ENCODE measurements at regions not wholly inside any gene's neighbourhood (a gene's known extent, or its start where the extent isn't known, plus 50 kb on each side); places are given as distances from the start of the nearest gene placed in this dataset.

DNA sequence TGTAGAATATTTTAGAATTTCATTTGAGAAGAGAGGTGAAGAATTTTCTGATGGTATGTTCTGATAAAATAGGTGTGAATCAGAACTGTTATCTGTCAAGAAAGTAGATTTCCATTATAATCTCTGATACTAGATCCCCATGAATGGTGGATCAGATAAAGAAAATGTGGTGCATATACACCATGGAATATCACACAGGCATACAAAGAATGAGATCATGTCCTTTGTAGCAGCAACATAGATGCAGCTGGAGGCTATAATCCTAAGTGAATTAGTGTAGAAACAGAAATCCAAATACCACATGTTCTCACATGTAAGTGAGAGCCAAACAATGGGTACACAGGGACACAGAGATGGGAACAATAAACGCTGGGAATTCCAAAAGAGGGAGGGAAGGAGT is 372.0 kb upstream of the ATP2B1 start:
- no peak for DNase-seq (ENCODE audit: low spot score)

DNA sequence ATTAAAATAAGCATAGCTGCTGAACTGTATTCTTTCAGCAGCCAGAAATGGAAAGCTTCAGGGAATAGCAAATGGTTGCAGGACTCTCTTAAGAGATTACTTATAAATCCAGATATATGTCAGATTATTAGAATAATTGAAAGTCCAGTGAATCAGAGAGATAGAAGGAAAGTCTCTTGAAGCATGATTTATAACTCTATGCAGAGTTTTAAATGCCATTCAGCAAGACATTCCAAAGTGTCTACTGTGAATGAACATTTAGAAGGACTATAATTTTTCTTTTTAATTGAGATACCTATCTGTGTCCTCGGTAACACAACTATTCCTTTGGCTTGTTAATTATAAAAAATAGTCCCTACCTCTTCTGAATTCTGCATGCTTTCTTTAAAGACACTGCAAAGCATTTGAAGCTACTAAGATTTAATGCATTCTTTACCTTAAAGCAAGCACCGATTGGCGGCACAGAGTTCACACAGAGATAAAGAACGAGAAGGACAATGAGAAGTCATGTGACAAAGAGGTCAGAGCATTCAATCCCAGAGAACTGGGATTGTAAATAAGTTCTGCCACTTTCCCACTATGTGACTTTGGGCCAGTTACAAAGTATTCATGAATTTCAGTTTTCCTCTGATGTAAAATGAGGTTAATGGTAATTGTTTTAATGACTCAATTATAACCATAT is 371.0 kb upstream of the ATP2B1 start:
- DNase-seq (ENCODE audit: low spot score), result no peak

DNA sequence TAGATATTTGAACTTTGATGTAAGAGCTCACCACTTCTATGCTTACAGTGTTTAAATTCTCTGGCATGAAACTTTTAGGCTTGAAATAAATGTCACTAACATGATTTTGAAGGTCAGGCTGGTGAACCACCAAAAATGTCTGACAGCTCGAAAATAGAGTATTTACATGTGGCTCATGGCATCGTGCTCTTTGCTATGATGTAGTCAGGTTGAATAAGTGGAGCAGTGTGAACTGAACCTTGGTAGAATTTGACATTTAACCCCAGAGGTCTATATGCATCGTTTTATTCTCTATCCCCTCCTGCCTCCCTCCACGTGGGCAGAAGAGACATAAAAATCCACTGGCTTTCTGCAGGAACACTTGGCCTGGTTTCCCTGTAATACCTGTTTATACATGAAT is 369.7 kb upstream of the ATP2B1 start:
- no peak for DNase-seq (ENCODE audit: low spot score)

DNA sequence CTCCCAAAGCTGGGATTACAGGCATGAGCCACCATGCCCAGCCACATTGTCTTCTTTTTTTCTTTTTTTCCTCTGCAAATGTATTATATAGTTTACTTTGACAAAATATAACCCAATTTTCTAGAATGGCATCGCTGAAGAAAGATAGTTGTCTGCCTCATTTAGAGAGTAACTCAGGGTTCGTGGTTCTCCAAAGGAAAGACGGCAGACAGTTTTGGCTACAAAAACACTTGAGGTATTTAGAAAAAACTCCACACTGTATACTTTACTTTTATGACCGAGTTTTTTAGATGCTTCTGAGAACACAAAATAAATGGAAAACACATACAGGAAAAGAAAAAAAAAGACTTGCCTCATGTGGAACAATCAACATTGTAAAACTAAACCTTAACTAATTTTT is 369.1 kb upstream of the ATP2B1 start:
- no peak for DNase-seq (ENCODE audit: low spot score)

DNA sequence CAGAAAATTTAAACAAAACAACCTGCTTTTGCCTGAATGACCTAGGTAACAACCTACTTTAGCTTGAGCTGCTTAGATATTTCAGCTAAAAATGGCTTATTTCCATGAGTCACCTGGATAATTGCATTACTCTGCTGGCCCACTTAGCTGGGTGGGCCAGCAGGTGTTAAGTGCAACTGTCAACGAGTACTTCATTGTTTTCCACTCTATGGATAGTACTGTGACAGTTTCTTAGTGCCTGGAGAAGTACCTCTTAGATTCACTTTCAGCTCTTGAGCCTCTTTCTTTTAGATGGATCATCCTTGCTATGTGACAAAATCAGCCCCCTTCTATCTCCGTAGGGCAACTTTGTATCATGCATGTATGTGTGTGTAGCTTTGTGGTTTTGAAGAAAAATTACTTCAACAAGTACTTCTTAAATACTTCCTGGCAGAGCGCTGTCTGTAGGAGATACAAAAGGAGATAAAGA is 368.2 kb upstream of the ATP2B1 start:
- DNase-seq (ENCODE audit: low spot score), result no peak

DNA sequence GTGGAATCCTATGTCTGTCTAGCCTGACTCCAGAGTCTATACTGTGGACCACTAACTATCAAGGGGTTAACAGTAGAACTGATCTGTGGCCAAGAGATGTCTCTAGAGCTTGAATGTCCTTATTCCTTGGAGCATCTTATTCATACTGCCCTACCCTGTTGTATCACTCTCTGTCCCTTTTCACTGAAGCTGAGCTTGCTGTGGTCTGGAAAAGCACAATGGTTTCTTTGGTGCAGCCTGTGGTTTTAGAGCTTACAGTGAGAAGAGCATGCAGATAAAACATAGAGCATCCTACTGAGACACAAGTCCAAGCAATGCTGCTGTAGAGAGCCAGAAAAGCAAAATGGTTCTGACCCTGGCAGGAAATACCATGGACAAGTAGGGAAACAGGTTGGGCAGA is 367.0 kb upstream of the ATP2B1 start:
- DNase-seq (ENCODE audit: low spot score), result no peak

DNA sequence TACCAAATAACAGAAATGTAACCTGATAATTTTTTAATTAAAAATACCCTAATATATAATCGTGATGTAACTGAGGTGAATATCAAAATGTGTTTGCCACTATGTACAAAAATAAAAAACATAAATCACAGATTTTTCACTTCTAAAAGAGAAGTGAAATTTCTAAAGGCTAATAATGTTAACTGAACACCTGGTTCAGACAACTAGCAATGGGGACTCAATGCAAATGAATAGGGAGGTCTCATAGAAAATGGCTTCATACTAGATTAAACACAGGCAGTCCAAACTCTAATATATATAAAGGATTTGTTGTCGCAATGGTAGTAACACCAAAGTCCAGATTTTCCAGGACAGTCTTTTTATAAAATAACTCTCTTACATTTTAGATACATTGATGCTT is 365.4 kb upstream of the ATP2B1 start:
- DNase-seq (ENCODE audit: low spot score), result no peak

DNA sequence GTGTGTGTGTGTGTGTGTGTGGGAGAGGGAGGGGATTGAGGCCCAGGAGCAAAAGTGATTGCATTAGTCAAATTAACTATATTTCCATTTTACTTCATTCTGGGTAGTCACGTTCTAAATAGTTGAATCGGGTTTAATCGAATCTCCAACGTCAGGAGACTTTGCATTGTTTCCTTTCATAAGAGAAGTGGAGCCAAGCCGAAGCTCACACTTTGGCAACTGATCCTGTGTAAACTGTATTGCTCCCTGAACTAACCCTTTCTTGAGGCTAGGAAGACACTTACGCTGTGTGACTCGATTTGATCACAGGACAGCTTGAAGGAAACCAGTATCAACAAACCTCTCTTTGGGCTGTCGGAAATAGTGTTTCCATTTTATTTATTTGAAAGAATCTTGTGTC is 363.4 kb upstream of the ATP2B1 start:
- no peak for DNase-seq (ENCODE audit: low spot score)

DNA sequence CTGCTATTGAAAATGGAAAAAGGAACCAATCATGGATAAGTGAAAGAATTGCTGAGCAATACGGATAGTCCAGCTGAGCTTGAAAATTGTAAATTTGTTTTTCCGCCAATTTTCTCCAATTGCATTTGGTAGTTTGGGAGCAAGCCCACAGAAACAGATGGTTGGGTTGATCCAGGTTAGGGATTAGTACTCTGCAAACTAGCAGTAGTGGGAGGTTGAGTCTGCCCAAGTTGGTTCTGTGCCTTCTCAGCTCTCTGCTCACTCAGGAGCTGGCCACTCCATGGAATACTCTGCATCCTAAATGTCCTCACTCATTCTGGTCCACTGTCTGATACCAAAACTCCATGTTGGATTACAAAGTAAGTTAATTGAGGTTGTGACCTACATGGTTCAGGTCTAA is 361.1 kb upstream of the ATP2B1 start:
- DNase-seq (ENCODE audit: low spot score), result no peak

DNA sequence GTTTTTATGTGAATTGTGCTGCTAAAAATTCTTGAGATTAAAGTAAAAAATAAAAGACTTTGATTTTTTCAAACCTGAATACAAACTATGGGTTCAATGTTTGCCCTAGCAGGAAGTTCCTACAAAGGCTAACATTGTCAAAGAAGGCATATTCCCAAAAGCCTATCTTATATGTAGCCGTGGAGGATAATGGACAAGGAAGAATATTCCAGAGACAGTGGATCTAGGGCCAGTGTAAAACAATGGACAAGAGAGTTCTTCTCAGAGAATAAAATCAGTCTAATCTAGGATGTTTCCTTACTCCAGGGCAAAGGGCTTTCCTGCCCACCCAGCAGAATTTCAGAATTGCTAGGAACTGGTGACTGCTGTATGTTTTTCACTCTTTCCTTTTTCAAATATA is 359.2 kb upstream of the ATP2B1 start:
- DNase-seq (ENCODE audit: low spot score), result no peak

DNA sequence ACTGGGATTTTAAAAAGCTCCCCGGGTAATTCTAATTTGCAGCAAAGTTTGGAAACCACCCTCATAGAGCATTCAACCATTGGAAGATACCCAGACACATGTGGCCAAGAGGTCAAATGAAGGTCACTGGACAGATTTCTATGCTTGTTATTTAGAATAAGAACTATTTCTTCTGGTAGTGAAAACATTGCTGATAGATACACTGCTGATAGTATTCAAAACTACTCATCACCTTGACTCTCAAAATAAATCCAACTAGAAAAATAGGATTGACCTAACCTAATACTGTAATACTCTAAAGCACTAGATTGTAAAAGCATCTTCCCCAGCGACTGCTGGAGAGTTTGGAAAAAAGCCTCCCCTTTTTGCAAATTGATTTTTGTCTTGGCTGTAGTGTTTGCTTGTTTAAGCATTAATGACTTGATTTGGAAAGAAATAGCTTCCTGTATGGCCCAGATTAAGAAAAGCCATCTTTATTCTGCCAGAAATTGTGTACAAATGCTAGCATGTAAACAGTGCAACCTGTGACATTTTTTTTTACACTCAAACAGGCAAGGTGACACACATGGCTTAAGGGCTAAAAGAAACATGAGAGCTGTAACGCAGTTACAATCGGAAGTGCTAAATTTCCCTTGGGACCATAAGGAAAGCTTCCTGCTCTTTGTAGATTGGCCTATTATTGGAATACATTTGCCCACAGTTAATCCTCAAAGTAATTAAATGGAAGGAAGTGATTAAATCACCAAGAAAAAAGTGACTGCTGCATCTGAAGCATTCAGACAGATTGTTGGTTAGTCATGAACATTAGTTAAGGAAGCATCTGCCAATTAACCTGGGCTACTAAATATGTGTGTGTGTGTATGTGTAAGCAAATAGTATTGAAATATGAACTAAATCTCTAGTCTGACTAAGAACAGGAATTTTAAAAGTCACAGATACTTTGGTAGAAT is 356.5 kb upstream of the ATP2B1 start:
- DNase-seq (ENCODE audit: low spot score), result peak; percentile 21

DNA sequence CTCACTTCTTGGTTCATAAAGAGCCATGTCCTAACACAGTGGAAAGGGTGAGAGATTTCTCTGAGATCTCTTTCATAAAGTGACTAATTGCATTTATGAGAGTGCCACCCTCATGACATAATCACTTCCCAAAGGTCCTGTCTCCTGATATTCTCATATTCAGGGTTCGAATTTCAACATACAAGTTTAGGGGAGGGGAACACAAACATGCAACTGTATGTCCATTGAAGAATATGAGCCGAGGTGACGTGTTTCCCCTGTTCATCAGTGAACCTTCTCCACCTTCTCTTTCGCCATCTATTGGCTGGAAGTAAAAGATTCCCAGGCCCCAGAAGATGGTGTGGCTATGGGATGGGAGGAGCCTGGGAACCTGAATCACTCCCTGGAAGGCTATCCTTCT is 354.2 kb upstream of the ATP2B1 start:
- DNase-seq (ENCODE audit: low spot score), result peak; percentile 26

DNA sequence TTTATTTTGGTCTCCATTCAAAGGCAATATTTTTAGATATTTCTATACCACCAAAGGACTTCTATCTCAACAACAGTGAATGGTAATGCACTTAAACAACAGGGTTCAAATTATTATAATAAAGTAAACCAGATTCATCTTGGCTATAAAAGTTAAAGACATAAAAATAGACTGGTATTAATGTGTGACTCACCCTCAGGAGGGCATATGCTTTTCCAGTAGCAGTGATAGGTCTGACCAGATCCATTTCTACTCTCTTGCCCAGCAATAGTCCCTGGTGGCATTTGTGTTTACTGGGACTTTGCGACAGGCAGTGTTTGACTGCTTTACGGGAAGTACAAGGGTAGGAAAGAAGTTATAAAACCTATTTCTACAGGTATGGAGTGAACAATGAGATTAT is 353.2 kb upstream of the ATP2B1 start:
- DNase-seq (ENCODE audit: low spot score), result no peak

DNA sequence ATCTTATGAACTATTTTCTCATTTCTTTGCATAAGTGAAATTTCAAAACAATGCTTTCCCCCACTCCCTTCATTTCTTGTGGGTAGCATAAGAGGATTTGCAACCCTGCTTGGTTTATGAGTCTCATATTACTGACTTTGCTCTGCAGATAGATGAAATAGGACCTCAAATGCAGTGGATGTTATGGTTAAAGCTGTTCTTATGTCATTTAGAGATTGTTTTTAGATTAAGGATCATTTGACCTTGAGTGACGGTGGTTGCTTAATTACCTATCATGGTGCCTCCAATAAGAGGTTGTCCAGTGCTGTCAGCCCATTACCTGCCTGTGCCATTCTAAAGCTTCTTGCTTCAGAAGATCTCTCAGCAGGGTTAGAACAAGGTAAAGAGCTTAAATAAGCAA is 351.4 kb upstream of the ATP2B1 start:
- DNase-seq (ENCODE audit: low spot score), result no peak

DNA sequence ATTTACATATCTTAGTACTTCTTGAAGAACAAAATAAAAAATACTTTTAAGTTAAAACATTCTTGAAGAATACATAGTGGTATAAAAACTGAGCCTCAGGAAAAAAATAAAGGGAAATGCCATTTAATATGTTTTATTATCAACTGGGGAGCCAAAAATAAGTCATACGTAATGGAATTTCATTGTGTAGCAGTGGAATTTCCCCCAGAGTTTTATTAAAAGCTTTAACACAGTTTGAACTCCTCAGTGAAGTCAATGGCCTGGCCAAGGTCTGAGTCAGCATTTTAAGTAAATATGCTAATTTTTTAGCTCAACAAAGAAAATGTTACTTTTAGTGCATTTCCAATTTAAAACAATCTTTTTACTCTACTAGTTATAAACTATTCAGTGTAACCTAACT is 350.1 kb upstream of the ATP2B1 start:
- peak; percentile 79 for DNase-seq (ENCODE audit: low spot score)

DNA sequence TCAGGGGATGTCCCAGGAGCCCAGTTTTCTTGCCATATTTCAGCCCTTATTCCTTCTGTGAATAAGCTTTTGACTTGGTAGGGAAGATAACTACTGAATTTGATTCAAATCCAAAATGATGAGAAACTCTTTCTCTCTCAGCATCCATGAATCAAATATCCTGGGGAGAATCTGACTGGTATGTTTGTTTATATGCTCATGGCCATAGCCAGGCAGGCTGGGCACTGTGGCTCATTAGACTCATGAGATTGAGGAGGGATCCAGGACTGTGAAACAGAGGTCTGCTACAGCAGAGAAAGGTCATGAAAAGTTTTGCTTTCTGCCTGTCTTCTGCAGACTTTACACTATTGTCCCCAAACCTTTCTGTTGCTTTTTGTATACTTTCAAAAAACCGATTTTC is 346.4 kb upstream of the ATP2B1 start:
- peak; percentile 5 for DNase-seq (ENCODE audit: low spot score)

DNA sequence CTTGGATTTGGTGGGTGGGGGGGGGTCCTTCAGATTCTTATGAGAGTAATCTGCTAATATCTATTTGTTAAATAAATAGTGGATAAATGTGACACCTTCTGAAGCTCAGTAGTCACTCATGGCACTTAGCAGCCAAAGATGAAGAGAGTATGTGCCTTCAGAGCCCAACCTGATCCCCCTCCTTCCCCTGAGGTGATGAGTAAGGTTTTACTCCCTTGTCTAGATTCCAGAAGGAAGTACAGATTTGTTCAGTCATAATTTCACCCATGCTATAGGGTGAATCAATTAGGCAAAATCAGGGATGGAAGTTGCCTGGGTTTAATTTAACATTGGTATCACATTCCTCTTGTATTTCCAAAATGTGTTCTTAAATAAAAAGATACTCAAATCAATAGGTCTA is 340.3 kb upstream of the ATP2B1 start:
- no peak for DNase-seq (ENCODE audit: low spot score)

DNA sequence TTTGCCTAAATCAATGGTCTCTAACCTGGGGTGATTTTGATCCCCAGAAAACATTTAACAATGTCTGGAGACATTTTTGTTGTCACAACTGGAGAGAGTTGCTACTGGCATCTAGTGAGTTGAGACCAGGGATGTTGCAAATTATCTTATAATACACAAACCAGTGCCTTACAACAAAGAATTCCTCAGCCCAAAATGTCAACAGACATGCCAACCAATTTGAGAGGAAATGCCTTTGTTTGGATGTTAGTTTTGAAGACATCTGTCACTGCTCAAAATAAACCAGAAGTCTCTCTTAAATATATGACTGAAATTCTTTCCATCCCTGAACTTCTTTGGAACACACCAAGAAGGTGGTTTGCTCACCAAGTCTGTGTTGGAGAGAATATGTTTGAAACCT is 336.9 kb upstream of the ATP2B1 start:
- DNase-seq (ENCODE audit: low spot score), result no peak

DNA sequence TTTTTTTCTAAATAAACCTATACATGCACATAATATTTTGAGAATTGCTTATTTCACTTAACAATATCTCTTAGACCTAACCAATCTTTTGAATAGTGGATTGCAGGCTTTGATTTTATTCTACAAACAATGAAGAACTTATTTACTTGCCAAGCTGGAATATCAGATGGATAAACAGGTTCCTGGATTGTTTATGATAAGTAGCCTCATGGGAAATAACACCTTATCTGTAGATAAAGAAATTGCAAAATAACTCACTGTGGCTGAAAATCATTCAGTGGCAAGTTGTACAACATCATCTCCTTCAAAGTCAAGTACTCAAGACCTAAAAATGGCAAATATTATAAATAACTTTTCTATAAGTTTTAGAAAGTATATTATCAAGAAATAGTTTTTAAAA is 335.4 kb upstream of the ATP2B1 start:
- DNase-seq (ENCODE audit: low spot score), result no peak

DNA sequence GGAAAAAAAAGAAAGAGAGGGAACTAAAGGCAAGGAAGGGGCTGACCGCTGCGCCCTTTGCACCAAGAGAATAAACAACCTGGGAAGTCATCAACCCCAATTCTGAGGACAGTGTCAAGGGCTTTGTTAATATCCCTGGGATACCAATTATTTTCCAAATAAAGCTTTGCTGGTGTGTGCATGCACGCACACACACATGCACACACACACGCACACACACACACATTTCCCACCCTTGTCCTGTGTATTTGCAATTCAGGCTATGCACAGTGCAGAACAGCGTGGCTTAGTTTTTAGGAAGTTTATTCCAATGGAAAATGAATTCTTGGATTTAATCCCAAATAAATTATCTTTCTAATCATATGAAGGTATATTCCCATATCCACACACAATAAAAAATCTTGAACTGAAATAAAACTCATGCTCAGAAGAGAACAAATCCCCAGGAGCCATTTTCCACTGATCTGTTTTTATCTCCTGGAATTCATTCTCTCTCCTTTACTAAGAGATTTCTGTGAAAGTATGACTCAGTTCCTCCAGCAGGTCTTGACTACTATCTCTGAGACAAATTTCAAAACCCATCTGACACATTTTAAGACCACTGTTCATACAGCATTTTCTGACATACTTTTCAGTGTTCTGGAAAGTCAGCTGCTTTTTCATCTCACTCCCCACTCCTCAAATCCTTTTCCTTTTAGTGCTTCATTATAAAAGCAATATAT is 334.4 kb upstream of the ATP2B1 start:
- DNase-seq (ENCODE audit: low spot score), result no peak

DNA sequence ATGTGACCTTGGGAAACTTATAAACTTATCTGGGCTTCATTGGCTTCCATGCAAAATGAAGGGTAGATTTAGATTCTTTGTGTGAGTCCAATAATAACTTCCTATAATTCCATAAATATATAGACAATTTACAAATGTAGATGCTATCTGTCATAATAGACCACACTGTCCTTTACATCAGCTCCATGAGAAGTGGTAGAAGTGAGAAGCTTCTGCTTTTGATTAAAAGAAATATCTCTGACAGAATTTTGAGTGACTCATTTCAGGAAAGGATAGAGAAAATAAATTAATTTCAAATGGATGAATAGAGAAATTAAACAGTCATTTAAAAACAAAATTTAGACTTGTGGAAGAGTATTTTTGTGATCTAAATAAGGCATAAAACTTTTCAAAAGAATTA is 329.7 kb upstream of the ATP2B1 start:
- no peak for DNase-seq (ENCODE audit: low spot score)

DNA sequence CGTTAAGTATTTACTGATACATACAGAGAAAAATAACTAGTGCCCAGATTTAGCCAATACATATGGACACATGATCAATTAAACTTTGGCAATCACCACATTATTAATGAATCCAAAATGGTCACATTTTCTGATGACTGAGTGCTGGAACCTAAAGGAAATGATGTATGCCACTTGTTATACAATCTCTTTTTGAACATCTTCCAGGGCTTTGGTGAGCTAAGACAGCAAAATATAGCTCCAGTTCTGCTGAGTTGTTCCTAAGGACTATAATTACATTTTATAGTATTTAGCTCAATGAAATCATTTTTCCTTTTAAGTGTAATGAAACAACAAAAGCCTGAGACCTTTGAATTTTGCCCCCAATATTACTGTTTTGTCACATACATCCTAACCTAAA is 329.1 kb upstream of the ATP2B1 start:
- DNase-seq (ENCODE audit: low spot score), result no peak

DNA sequence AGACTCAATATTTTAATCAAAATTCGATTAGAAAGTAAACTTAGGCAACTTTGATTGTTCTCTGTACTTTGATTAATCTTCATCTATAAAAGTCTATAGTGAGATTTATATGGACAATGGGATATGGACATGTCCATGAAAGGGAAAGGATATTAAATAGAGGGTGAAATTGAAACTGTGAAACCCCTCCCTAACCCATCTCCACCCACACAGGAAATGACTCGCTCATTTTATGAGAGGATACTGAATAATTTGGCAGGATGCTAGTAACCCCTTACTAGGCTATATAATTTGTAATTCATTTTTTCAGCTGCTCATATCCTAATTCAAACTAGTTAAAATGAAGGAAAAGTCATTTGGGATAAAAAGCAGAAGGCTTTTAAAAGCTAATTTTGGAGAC is 328.0 kb upstream of the ATP2B1 start:
- DNase-seq (ENCODE audit: low spot score), result peak; percentile 75
